Omental fat pad (tissue), 3 donors: ENCODE measurements at regions not wholly inside any gene's neighbourhood (a gene's known extent, or its start where the extent isn't known, plus 50 kb on each side); places are given as distances from the start of the nearest gene placed in this dataset.
"Not testable (repeated sequence)": the region's sequence is repeated elsewhere in the genome, so short reads cannot be mapped to it uniquely, and the experiment has no call there.

Experiments
- ATAC-seq: fragments of 150-250 bp; one replicate; pipeline ENCODE4 v1.9.1; 2016; ENCODE audit warnings: mild to moderate bottlenecking, moderate library complexity; ENCODE audit not compliant: low FRiP score
- DNase-seq: peaks from one replicate; pipeline ENCODE4 v3.0.0-alpha.2; 2019; ENCODE audit warnings: low spot score
- CTCF ChIP-seq, 3 donors: fragments of 450-650 bp; IDR thresholded peaks; one replicate each; pipeline ENCODE4 v1.5.1; 2016 to 2017; ENCODE audit warnings: antibody characterized with exemption in 3 of 3, mild to moderate bottlenecking in 3 of 3, moderate library complexity in 2 of 3

- no peak for ATAC-seq
- DNase-seq: no peak
- no peak for TF ChIP-seq CTCF (IDR thresholded peaks at IDR 0.05)
These were observed 123.0 kb upstream of the TACR3 start for GRCh38 chr4:103842637-103843239.

GRCh38 chr4:103842076-103842475, 122.3 kb upstream of the TACR3 start:
- DNase-seq (no peak), ATAC-seq (no peak)
- no peak for TF ChIP-seq CTCF (IDR thresholded peaks at IDR 0.05)

GRCh38 chr4:103810308-103810707, 90.5 kb upstream of the TACR3 start:
- DNase-seq: not testable (repeated sequence)

GRCh38 chr4:103802766-103803165, 83.0 kb upstream of the TACR3 start:
- DNase-seq (no peak), ATAC-seq (no peak)
- TF ChIP-seq CTCF (IDR thresholded peaks at IDR 0.05): no peak

More at GRCh38 chr4:103810308-103810707, 90.5 kb upstream of the TACR3 start:
- not testable (repeated sequence) for ATAC-seq

- TF ChIP-seq CTCF (IDR thresholded peaks at IDR 0.05): no peak
- ATAC-seq (no peak), DNase-seq (no peak)
These were observed 67.3 kb upstream of the TACR3 start for GRCh38 chr4:103787057-103787456.

- no peak for TF ChIP-seq CTCF (IDR thresholded peaks at IDR 0.05)
These were observed 66.8 kb upstream of the TACR3 start for GRCh38 chr4:103786593-103786992.

GRCh38 chr4:103786014-103786413, 66.2 kb upstream of the TACR3 start:
- no peak for DNase-seq
- no peak for TF ChIP-seq CTCF (IDR thresholded peaks at IDR 0.05)
- ATAC-seq: no peak

More at GRCh38 chr4:103786593-103786992, 66.8 kb upstream of the TACR3 start:
- ATAC-seq (no peak), DNase-seq (no peak)
